IMR-90 (cell line): ENCODE measurements at regions not wholly inside any gene's neighbourhood (a gene's known extent, or its start where the extent isn't known, plus 50 kb on each side); places are given as distances from the start of the nearest gene placed in this dataset.

Source experiments
- ATAC-seq: fragments of 200-7000 bp; cut with Tn5 transposase; 2 replicates; pipeline ENCODE4 v1.9.1; 2020; ENCODE audit warnings: low read depth, mild to moderate bottlenecking, moderate library complexity
- BruUV-seq: library from RNA; stranded (reverse); fragments of 400-500 nt; replicated peaks from 2 replicates; lab custom pipeline; 2021; lab: Mats Ljungman, UMichigan
- CTCF ChIA-PET: fragments of 300-600 bp; formaldehyde crosslinking; extraction: SDS; loops from one replicate; lab custom pipeline; 2021; ENCODE audit warnings: antibody characterized with exemption; lab: Yijun Ruan, JAX
- POLR2A ChIA-PET: fragments of 300-600 bp; sonication (Branson Sonifier 250); formaldehyde crosslinking; loops from one replicate; lab custom pipeline; 2022; ENCODE audit warnings: antibody characterized with exemption; ENCODE audit not compliant: unreplicated experiment; lab: Charles Lee
- DNase-seq: peaks from one replicate; pipeline ENCODE4 v3.0.0; 2013
- H2AFZ ChIP-seq: replicated peaks from 2 replicates; pipeline ENCODE3; 2013; ENCODE audit warnings: low read length, mild to moderate bottlenecking; ENCODE audit not compliant: poor library complexity
- H2AK5ac ChIP-seq: 2 replicates; pipeline ENCODE4 v1.6.1; 2013; ENCODE audit warnings: low read depth, low read length, inconsistent platforms
- H2AK9ac ChIP-seq: replicated peaks from 2 replicates; pipeline ENCODE3; 2013; ENCODE audit warnings: mild to moderate bottlenecking, low read depth, low read length, moderate library complexity; ENCODE audit not compliant: poor library complexity
- H2BK120ac ChIP-seq: 2 replicates; pipeline ENCODE4 v1.6.1; 2013; ENCODE audit warnings: low read depth, low read length, inconsistent platforms
- H2BK15ac ChIP-seq: 3 replicates; pipeline ENCODE4 v1.6.1; 2013; ENCODE audit warnings: low read depth, low read length, inconsistent platforms
- H2BK20ac ChIP-seq: 2 replicates; pipeline ENCODE4 v1.6.1; 2013; ENCODE audit warnings: low read depth, mild to moderate bottlenecking, inconsistent platforms, low read length, moderate library complexity
- H2BK5ac ChIP-seq: 2 replicates; pipeline ENCODE4 v1.6.1; 2013; ENCODE audit warnings: mild to moderate bottlenecking, low read depth, low read length, inconsistent platforms; ENCODE audit not compliant: poor library complexity, severe bottlenecking
- H3K14ac ChIP-seq: replicated peaks from 2 replicates; pipeline ENCODE4 v1.6.1; 2013; ENCODE audit warnings: low read depth, low read length, inconsistent platforms
- H3K18ac ChIP-seq: 2 replicates; pipeline ENCODE4 v1.6.1; 2013; ENCODE audit warnings: low read depth, low read length, control low read depth
- H3K23ac ChIP-seq: 2 replicates; pipeline ENCODE4 v1.6.1; 2013; ENCODE audit warnings: low read depth, low read length, inconsistent platforms
- H3K27ac ChIP-seq: 2 replicates; pipeline ENCODE4 v1.5.1; 2013; ENCODE audit warnings: mild to moderate bottlenecking, control low read depth, low read length; ENCODE audit not compliant: insufficient read depth
- H3K27me3 ChIP-seq: 2 replicates; pipeline ENCODE4 v1.6.1; 2013; ENCODE audit warnings: low read length; ENCODE audit not compliant: control insufficient read depth, insufficient read depth
- H3K36me3 ChIP-seq: 2 replicates; pipeline ENCODE4 v1.6.1; 2013; ENCODE audit warnings: low read length, mixed read lengths; ENCODE audit not compliant: control insufficient read depth, insufficient read depth
- H3K4ac ChIP-seq: 2 replicates; pipeline ENCODE4 v1.6.1; 2013; ENCODE audit warnings: low read depth, low read length, inconsistent platforms
- H3K4me1 ChIP-seq: 2 replicates; pipeline ENCODE4 v1.6.1; 2013; ENCODE audit warnings: low read length, mixed read lengths; ENCODE audit not compliant: control insufficient read depth, insufficient read depth
- H3K4me2 ChIP-seq: 2 replicates; pipeline ENCODE4 v1.6.1; 2013; ENCODE audit warnings: low read depth, mild to moderate bottlenecking, control low read depth, low read length, moderate library complexity
- H3K4me3 ChIP-seq: 2 replicates; pipeline ENCODE4 v1.5.1; 2013; ENCODE audit warnings: low read depth, mild to moderate bottlenecking, control low read depth, low read length, moderate library complexity; ENCODE audit not compliant: insufficient read depth
- H3K56ac ChIP-seq: 2 replicates; pipeline ENCODE4 v1.6.1; 2013; ENCODE audit warnings: low read length, inconsistent platforms; ENCODE audit not compliant: insufficient read depth; ENCODE audit errors: extremely low read depth
- H3K79me1 ChIP-seq, 2 experiments: 2 replicates each; pipeline ENCODE4 v1.6.1; 2013; ENCODE audit warnings: low read length in 2 of 2, inconsistent platforms in 1 of 2, low read depth in 1 of 2
- H3K9ac ChIP-seq: 2 replicates; pipeline ENCODE4 v1.6.1; 2013; ENCODE audit warnings: low read depth, low read length, control low read depth
- H3K9me1 ChIP-seq: 2 replicates; pipeline ENCODE4 v1.6.1; 2013; ENCODE audit warnings: low read length, inconsistent platforms; ENCODE audit not compliant: insufficient read depth
- H3K9me3 ChIP-seq: 2 replicates; pipeline ENCODE4 v1.6.1; 2013; ENCODE audit warnings: low read length; ENCODE audit not compliant: control insufficient read depth, insufficient read depth
- H4K20me1 ChIP-seq: 2 replicates; pipeline ENCODE4 v1.6.1; 2013; ENCODE audit warnings: low read length, inconsistent platforms; ENCODE audit not compliant: insufficient read depth
- H4K5ac ChIP-seq: 2 replicates; pipeline ENCODE4 v1.6.1; 2013; ENCODE audit warnings: mild to moderate bottlenecking, low read depth, low read length, control low read depth
- H4K8ac ChIP-seq, 2 experiments: 2 replicates each; pipeline ENCODE4 v1.6.1; 2013; ENCODE audit warnings: low read depth in 2 of 2, low read length in 2 of 2, control low read depth in 1 of 2, inconsistent platforms in 1 of 2
- H4K91ac ChIP-seq: 2 replicates; pipeline ENCODE4 v1.6.1; 2013; ENCODE audit warnings: low read depth, low read length, inconsistent platforms; ENCODE audit not compliant: insufficient read depth
- CEBPB ChIP-seq: IDR thresholded peaks from 2 replicates; pipeline ENCODE4 v1.6.1; 2012; ENCODE audit warnings: low read depth, low read length, improper control_type of control experiment
- RCOR1 ChIP-seq: IDR thresholded peaks from 2 replicates; pipeline ENCODE4 v1.6.1; 2012; ENCODE audit warnings: mild to moderate bottlenecking, low read length, improper control_type of control experiment; ENCODE audit not compliant: insufficient replicate concordance
- WGBS, 2 experiments: methylation state at CpG; one replicate each; pipeline versions ENCODE4 v1.1.5 to v1.1.7; 2013; ENCODE audit warnings: missing lambda C conversion rate in 2 of 2; ENCODE audit not compliant: insufficient read length in 1 of 2; ENCODE audit errors: extremely low coverage in 2 of 2; 5-methylcytosine and 5-hydroxymethylcytosine counted together
- dilution Hi-C: fragments of 300-500 bp; cut with HindIII; formaldehyde crosslinking; loops from one replicate; pipeline ENCODE4 v1.14.3; 2018; ENCODE audit warnings: low sequenced_read_pairs; ENCODE audit not compliant: unreplicated experiment
- in situ Hi-C: fragments of 300-500 bp; cut with MboI; formaldehyde crosslinking; loops from 3 replicates; pipeline ENCODE4 v1.14.3; 2019; ENCODE audit warnings: low sequenced_read_pairs, inconsistent platforms, mixed read lengths
- intact Hi-C: fragments of 100-400 bp; cut with micrococcal nuclease; formaldehyde crosslinking; loops from 2 replicates; pipeline ENCODE4 v1.10.0; 2022

GRCh38 chr2:63729362-63729761, 112.3 kb upstream of the UGP2 start:
- no peaks in the 10 kb centered on the region for H4K20me1 ChIP-seq
- H2AK5ac ChIP-seq, result no peak overlapping the region
- no peak overlapping the region for H2AK9ac ChIP-seq
- DNase-seq (no peak), ATAC-seq (no peak)
- no peaks in the 10 kb centered on the region for H3K79me1 ChIP-seq
- no CpG with 5 or more reads among the region's 1 CpG for WGBS, 2 experiments
- no peaks in the 10 kb centered on the region for H3K27me3 ChIP-seq
- in situ Hi-C loops (no loop called here), intact Hi-C loops (no loop called here), dilution Hi-C loops (no loop called here)
- H2BK20ac ChIP-seq, result no peak overlapping the region
- H3K36me3 ChIP-seq, result no peaks in the 10 kb centered on the region
- no peak overlapping the region for H2BK15ac ChIP-seq
- no peak overlapping the region for H3K4me2 ChIP-seq
- no peak overlapping the region for H2BK5ac ChIP-seq
- H3K27ac ChIP-seq, result no peak overlapping the region
- no peaks in the 10 kb centered on the region for H3K9me3 ChIP-seq
- CTCF ChIA-PET, result no interaction called here
- no peak overlapping the region for H3K23ac ChIP-seq
- no peak overlapping the region for H3K9ac ChIP-seq
- no peak overlapping the region for H2BK120ac ChIP-seq
- H3K4me3 ChIP-seq, result no peak overlapping the region
- no peak overlapping the region for H3K18ac ChIP-seq
- no peak overlapping the region for H4K91ac ChIP-seq
- H3K56ac ChIP-seq, result no peak overlapping the region
- TF ChIP-seq CEBPB, result peak; percentile 21; the same call in 1 of the 2 replicates
- TF ChIP-seq RCOR1, result no peak
- H3K4ac ChIP-seq, result no peak overlapping the region
- no peaks in the 10 kb centered on the region for H3K4me1 ChIP-seq
- POLR2A ChIA-PET, result no interaction called here
- no TSS peak for BruUV-seq
- H4K8ac ChIP-seq, result no peak overlapping the region
- no peak overlapping the region for H2AFZ ChIP-seq
- H3K14ac ChIP-seq, result no peak overlapping the region
- H3K9me1 ChIP-seq, result no peaks in the 10 kb centered on the region
- no peak overlapping the region for H4K5ac ChIP-seq
